HG02798 (cell line): ENCODE measurements at regions not wholly inside any gene's neighbourhood (a gene's known extent, or its start where the extent isn't known, plus 50 kb on each side); places are given as distances from the start of the nearest gene placed in this dataset.
"Not testable (repeated sequence)": the region's sequence is repeated elsewhere in the genome, so short reads cannot be mapped to it uniquely, and the experiment has no call there.

Source experiments
- ATAC-seq: cut with Tn5 transposase; IDR thresholded peaks from one replicate; pipeline ENCODE4 v1.9.1; 2021; ENCODE audit warnings: mild to moderate bottlenecking; ENCODE audit not compliant: unreplicated experiment, poor library complexity

- not testable (repeated sequence) for ATAC-seq
Measured at GRCh38 chr15:44847555-44847954, 108.9 kb upstream of the TERB2 start.

DNA sequence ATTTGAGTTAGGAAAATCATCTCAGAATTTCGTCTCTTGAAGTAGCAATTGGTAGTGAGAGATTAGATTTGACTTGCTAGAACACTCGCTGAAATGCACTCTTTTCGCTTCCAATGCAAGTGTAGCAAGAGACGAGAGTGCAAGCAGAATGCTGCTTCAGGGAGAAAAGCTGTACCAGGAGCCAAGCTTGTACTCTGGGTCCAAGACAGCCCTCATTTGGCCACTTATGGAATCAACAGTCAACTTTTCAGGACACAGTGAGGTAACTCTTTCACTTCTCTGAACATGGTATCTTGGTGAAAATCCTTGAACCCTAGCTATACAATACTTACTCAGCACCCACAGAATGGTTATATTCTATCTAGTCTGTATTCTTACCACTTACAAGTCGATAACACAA, 107.6 kb upstream of the TERB2 start:
- not testable (repeated sequence) for ATAC-seq

GRCh38 chr15:44849701-44850403, 106.6 kb upstream of the TERB2 start:
- ATAC-seq = not testable (repeated sequence)

- peak; percentile 88 for ATAC-seq
Measured at GRCh38 chr15:44853304-44853950, 103.1 kb upstream of the TERB2 start.

DNA sequence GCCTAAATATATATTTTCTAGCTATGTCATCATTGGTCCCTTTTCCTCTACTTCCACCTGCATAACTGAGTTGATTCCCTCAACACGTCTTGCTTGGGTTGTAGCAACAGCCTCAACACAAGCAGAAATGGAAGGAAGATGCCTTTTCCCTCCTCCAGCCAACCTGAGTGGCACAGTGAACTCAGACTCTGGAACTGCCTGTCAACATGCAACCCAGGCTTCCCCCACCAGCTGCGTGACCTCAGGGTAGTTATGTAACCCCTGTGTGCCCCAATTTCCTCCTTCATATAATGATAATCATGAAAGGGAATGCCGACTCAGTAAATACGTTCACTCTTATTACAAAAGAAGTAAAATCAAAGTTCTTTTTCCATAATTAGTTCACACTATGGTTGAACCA, 101.8 kb upstream of the TERB2 start:
- ATAC-seq = not testable (repeated sequence)

GRCh38 chr15:44856284-44856683, 100.2 kb upstream of the TERB2 start:
- ATAC-seq = not testable (repeated sequence)

- not testable (repeated sequence) for ATAC-seq
Measured at GRCh38 chr15:44857164-44857710, 99.2 kb upstream of the TERB2 start.

- ATAC-seq = not testable (repeated sequence)
Measured at GRCh38 chr15:44859088-44859487, 97.4 kb upstream of the TERB2 start.

DNA sequence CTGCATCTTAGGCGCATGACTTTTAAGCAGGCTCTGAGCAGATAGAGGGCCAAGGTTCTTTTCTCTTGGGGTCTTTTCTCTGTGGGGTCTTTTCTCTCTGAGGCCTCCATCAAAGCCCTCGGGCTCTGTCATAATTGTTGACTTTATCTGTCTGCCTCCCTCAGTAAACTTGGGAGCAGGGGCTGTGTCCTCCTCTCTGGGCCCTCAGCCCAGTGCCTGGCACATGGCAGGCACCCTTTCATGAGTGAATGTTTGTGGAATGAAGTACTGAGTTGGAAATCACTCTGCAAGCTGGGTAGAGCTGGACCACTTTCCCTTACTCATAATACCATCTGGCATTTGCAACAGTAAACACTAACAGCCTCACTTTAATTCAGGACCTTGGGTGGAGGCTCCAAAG, 96.3 kb upstream of the TERB2 start:
- not testable (repeated sequence) for ATAC-seq

- ATAC-seq = no peak
Measured at GRCh38 chr15:44861439-44861910, 95.0 kb upstream of the TERB2 start.

DNA sequence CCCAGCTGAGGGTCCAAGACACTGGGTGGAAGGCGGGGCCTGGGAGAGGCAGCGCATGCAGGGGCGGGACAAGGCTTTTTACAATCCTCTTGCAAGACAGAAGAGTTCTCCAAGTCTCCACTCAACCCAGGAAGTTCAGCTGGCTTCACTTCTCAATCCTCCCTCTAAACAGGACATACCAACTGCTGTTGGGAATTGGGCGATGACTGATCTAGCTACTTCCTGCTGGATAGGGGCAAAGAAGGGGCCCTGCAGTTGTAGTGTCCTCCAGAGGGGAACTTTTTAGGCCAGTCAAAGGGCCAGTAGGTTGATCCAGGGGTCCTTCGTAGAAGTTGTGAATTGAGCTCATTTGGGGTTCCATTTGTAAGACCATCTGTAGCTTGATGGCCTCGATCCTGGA, 94.6 kb upstream of the TERB2 start:
- ATAC-seq = no peak

DNA sequence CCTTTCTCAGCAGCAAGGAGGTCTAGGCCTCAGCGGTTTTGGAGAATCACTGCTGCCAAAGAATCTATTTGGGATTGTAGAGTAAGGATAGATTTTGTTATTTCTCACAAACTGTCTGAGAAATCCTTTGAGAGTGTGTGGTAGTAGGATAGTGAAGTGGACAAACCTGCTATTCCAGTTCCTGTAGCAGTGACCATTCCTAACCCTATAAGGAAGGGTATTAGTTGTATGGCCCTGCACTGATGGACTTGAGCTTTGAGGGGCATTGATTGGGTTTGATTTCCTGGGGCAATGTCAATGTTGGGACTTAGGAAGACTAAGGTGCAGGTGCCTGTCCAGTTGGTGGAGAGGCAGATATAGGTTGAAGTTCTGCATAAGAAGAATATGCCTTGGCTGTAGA, 93.6 kb upstream of the TERB2 start:
- ATAC-seq = not testable (repeated sequence)

GRCh38 chr15:44868100-44868499, 88.4 kb upstream of the TERB2 start:
- not testable (repeated sequence) for ATAC-seq

GRCh38 chr15:44870125-44870524, 86.4 kb upstream of the TERB2 start:
- ATAC-seq = not testable (repeated sequence)

GRCh38 chr15:44873103-44873502, 83.4 kb upstream of the TERB2 start:
- no peak for ATAC-seq

- no peak for ATAC-seq
Measured at GRCh38 chr15:44879066-44879465, 77.4 kb upstream of the TERB2 start.

- ATAC-seq = peak; percentile 74
Measured at GRCh38 chr15:44882499-44882968, 74.0 kb upstream of the TERB2 start.

- ATAC-seq = no peak
Measured at GRCh38 chr15:44883199-44883877, 73.1 kb upstream of the TERB2 start.

DNA sequence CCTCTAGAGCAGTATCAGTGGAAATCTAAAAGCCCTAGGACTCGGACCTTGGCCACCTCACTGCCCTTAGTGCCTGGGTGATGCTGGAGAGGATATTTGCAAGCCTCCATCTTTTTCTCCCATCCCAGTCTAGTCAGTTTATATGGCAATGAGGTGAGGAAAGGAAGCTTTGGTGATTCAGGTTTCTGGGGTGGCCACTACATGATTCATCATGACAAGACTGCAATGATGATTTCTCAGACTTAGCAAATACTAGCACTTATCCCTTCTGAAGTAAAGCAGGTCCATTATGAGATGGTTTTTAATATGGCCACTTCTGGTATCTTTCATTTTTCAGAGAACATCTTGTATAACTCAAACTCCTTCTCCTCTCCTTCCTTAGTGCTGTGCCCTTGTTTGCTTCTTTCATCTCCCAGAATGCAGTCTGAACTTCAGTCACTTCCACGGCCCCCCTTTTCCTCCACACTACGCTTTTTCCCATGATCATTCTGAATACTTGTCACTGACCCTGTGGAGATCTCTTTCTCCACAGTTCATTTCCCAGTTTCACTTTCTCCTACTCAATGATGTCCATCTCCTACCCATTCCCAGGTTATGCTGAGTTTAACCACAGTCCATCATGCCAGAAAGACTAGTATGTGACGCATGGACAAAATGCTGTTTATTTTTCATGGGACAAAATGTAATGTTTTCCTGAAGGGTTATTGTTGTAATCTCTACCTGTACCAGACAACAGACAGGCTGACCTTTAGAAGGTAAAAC, 57.4 kb upstream of the TERB2 start:
- not testable (repeated sequence) for ATAC-seq

- ATAC-seq = not testable (repeated sequence)
Measured at GRCh38 chr15:44899775-44900174, 56.7 kb upstream of the TERB2 start.
